ENCODE measurements at regions not wholly inside any gene's neighbourhood (a gene's known extent, or its start where the extent isn't known, plus 50 kb on each side); places are given as distances from the start of the nearest gene placed in this dataset.

- DNase-seq (ENCODE audit: insufficient read length, low spot score) (no peak), FAIRE-seq (no peak)
- TF ChIP-seq CTCF (IDR thresholded peaks at IDR 0.05; ENCODE audit: insufficient read depth, missing control alignments) = no peak
Measured at GRCh38 chr2:47650001-47650535, 79.3 kb upstream of the KCNK12 start.

GRCh38 chr2:47645246-47645645, 74.5 kb upstream of the KCNK12 start:
- TF ChIP-seq CTCF (IDR thresholded peaks at IDR 0.05; ENCODE audit: insufficient read depth, missing control alignments) = no peak
- FAIRE-seq (no peak), DNase-seq (ENCODE audit: insufficient read length, low spot score) (no peak)

GRCh38 chr2:47644351-47644750, 73.6 kb upstream of the KCNK12 start:
- no peak for DNase-seq (ENCODE audit: insufficient read length, low spot score)
- no peak for FAIRE-seq
- TF ChIP-seq CTCF (IDR thresholded peaks at IDR 0.05; ENCODE audit: insufficient read depth, missing control alignments) = no peak

- no peak for FAIRE-seq
- DNase-seq (ENCODE audit: insufficient read length, low spot score) = no peak
- no peak for TF ChIP-seq CTCF (IDR thresholded peaks at IDR 0.05; ENCODE audit: insufficient read depth, missing control alignments)
Measured at GRCh38 chr2:47641366-47641765, 70.6 kb upstream of the KCNK12 start.

GRCh38 chr2:47640356-47640755, 69.6 kb upstream of the KCNK12 start:
- DNase-seq (ENCODE audit: insufficient read length, low spot score) = no peak
- no peak for TF ChIP-seq CTCF (IDR thresholded peaks at IDR 0.05; ENCODE audit: insufficient read depth, missing control alignments)
- no peak for FAIRE-seq

- FAIRE-seq (no peak), DNase-seq (ENCODE audit: insufficient read length, low spot score) (no peak)
- TF ChIP-seq CTCF (IDR thresholded peaks at IDR 0.05; ENCODE audit: insufficient read depth, missing control alignments) = no peak
Measured at GRCh38 chr2:47639467-47639866, 68.7 kb upstream of the KCNK12 start.

- no peak for DNase-seq (ENCODE audit: insufficient read length, low spot score)
- TF ChIP-seq CTCF (IDR thresholded peaks at IDR 0.05; ENCODE audit: insufficient read depth, missing control alignments) = no peak
- FAIRE-seq = no peak
Measured at GRCh38 chr2:47638430-47638829, 67.6 kb upstream of the KCNK12 start.

Data from D721Med (cell line).